LoVo (cell line): ENCODE measurements at regions not wholly inside any gene's neighbourhood (a gene's known extent, or its start where the extent isn't known, plus 50 kb on each side); places are given as distances from the start of the nearest gene placed in this dataset.
"Not testable (repeated sequence)": the region's sequence is repeated elsewhere in the genome, so short reads cannot be mapped to it uniquely, and the experiment has no call there.

ENCODE experiments used
- DNase-seq: peaks from one replicate; pipeline ENCODE4 v3.0.0-alpha.2; 2016; ENCODE audit warnings: low spot score

GRCh38 chr6:80921861-80922460, 815.5 kb downstream of the BCKDHB start:
- no peak for DNase-seq

GRCh38 chr6:80907831-80908230, 801.4 kb downstream of the BCKDHB start:
- DNase-seq, result no peak

GRCh38 chr6:80903711-80904110, 797.2 kb downstream of the BCKDHB start:
- no peak for DNase-seq

- no peak for DNase-seq
Observed at GRCh38 chr6:80886475-80886874, 780.0 kb downstream of the BCKDHB start.

- DNase-seq, result no peak
Observed at GRCh38 chr6:80872951-80873308, 766.5 kb downstream of the BCKDHB start.

- no peak for DNase-seq
Observed at GRCh38 chr6:80872199-80872950, 765.9 kb downstream of the BCKDHB start.

- DNase-seq, result no peak
Observed at GRCh38 chr6:80862756-80863155, 756.3 kb downstream of the BCKDHB start.

GRCh38 chr6:80860107-80860506, 753.6 kb downstream of the BCKDHB start:
- DNase-seq, result no peak

- not testable (repeated sequence) for DNase-seq
Observed at GRCh38 chr6:80847973-80848372, 741.5 kb downstream of the BCKDHB start.

GRCh38 chr6:80832337-80832736, 725.9 kb downstream of the BCKDHB start:
- DNase-seq, result no peak

GRCh38 chr6:80793411-80793810, 686.9 kb downstream of the BCKDHB start:
- DNase-seq, result no peak

GRCh38 chr6:80792151-80792550, 685.7 kb downstream of the BCKDHB start:
- DNase-seq, result no peak

GRCh38 chr6:80789912-80790570, 683.6 kb downstream of the BCKDHB start:
- DNase-seq, result no peak

GRCh38 chr6:80783271-80783670, 676.8 kb downstream of the BCKDHB start:
- not testable (repeated sequence) for DNase-seq

- DNase-seq, result peak; percentile 17
Observed at GRCh38 chr6:80771941-80772340, 665.5 kb downstream of the BCKDHB start.

GRCh38 chr6:80769106-80769505, 662.6 kb downstream of the BCKDHB start:
- no peak for DNase-seq

GRCh38 chr6:80767808-80768207, 661.3 kb downstream of the BCKDHB start:
- peak; percentile 15 for DNase-seq

- no peak for DNase-seq
Observed at GRCh38 chr6:80744213-80744612, 637.7 kb downstream of the BCKDHB start.

GRCh38 chr6:80742481-80742880, 636.0 kb downstream of the BCKDHB start:
- peak; percentile 7 for DNase-seq

- DNase-seq, result no peak
Observed at GRCh38 chr6:80733641-80734040, 627.2 kb downstream of the BCKDHB start.

- no peak for DNase-seq
Observed at GRCh38 chr6:80728830-80729229, 622.4 kb downstream of the BCKDHB start.

GRCh38 chr6:80728101-80728750, 621.8 kb downstream of the BCKDHB start:
- no peak for DNase-seq
